ENCODE measurements at regions not wholly inside any gene's neighbourhood (a gene's known extent, or its start where the extent isn't known, plus 50 kb on each side); places are given as distances from the start of the nearest gene placed in this dataset.

- no peak for TF ChIP-seq CTCF (IDR thresholded peaks at IDR 0.05; ENCODE audit: low read depth, low read length)
- no peak for TF ChIP-seq EZH2phosphoT487 (IDR thresholded peaks at IDR 0.05; ENCODE audit: low read depth)
These were observed 105.6 kb downstream of the HNRNPLL start for GRCh38 chr2:38496927-38497669.

Measured in OCI-LY3 (cell line).